Midbrain (tissue), 1 donor: ENCODE measurements at regions not wholly inside any gene's neighbourhood (a gene's known extent, or its start where the extent isn't known, plus 50 kb on each side); places are given as distances from the start of the nearest gene placed in this dataset.

Source experiments
- DNase-seq: peaks from one replicate; lab custom pipeline; 2025; lab: John Stamatoyannopoulos, UW

- no peak for DNase-seq
These were observed 270.8 kb upstream of the PARD3B start for GRCh38 chr2:204274429-204274828.

GRCh38 chr2:204274991-204275390, 270.3 kb upstream of the PARD3B start:
- peak; percentile 90 for DNase-seq

- no peak for DNase-seq
These were observed 268.0 kb upstream of the PARD3B start for GRCh38 chr2:204277226-204277625.

GRCh38 chr2:204278454-204278853, 266.8 kb upstream of the PARD3B start:
- DNase-seq: no peak

GRCh38 chr2:204279819-204280218, 265.5 kb upstream of the PARD3B start:
- DNase-seq: no peak

- DNase-seq: no peak
These were observed 265.0 kb upstream of the PARD3B start for GRCh38 chr2:204280262-204280668.

GRCh38 chr2:204282081-204282480, 263.2 kb upstream of the PARD3B start:
- no peak for DNase-seq

GRCh38 chr2:204282525-204282924, 262.8 kb upstream of the PARD3B start:
- DNase-seq: no peak

GRCh38 chr2:204289066-204289465, 256.2 kb upstream of the PARD3B start:
- no peak for DNase-seq

GRCh38 chr2:204292439-204292838, 252.8 kb upstream of the PARD3B start:
- no peak for DNase-seq

GRCh38 chr2:204293884-204294747, 251.2 kb upstream of the PARD3B start:
- DNase-seq: no peak

- DNase-seq: no peak
These were observed 246.9 kb upstream of the PARD3B start for GRCh38 chr2:204298404-204298803.

GRCh38 chr2:204299766-204300165, 245.5 kb upstream of the PARD3B start:
- no peak for DNase-seq

GRCh38 chr2:204306667-204307066, 238.6 kb upstream of the PARD3B start:
- DNase-seq: no peak

GRCh38 chr2:204312105-204312504, 233.2 kb upstream of the PARD3B start:
- DNase-seq: no peak

GRCh38 chr2:204313256-204313655, 232.0 kb upstream of the PARD3B start:
- no peak for DNase-seq

GRCh38 chr2:204315236-204315662, 230.0 kb upstream of the PARD3B start:
- peak; percentile 35 for DNase-seq

GRCh38 chr2:204317640-204318039, 227.6 kb upstream of the PARD3B start:
- DNase-seq: no peak

GRCh38 chr2:204321027-204321800, 224.1 kb upstream of the PARD3B start:
- DNase-seq: no peak

- DNase-seq: no peak
These were observed 223.1 kb upstream of the PARD3B start for GRCh38 chr2:204321910-204322751.

GRCh38 chr2:204325468-204325867, 219.8 kb upstream of the PARD3B start:
- DNase-seq: peak; percentile 69

- no peak for DNase-seq
These were observed 216.9 kb upstream of the PARD3B start for GRCh38 chr2:204328373-204328772.
